Keratinocyte (primary cell): ENCODE measurements at regions not wholly inside any gene's neighbourhood (a gene's known extent, or its start where the extent isn't known, plus 50 kb on each side); places are given as distances from the start of the nearest gene placed in this dataset.
"Not testable (repeated sequence)": the region's sequence is repeated elsewhere in the genome, so short reads cannot be mapped to it uniquely, and the experiment has no call there.

Experiments
- DNase-seq: peaks from one replicate; pipeline ENCODE4 v3.0.0-alpha.2; 2011; ENCODE audit warnings: low read depth, missing footprints, low spot score
- FAIRE-seq: peaks from 2 replicates; lab custom pipeline; 2011; peaks lifted over from hg19 to GRCh38; lab: Jason Lieb, UNC
- H2AFZ ChIP-seq: 2 replicates; pipeline ENCODE4 v1.6.0; 2012; ENCODE audit warnings: low read length, control low read depth, inconsistent platforms; ENCODE audit not compliant: control insufficient read depth
- H3K27ac ChIP-seq: 2 replicates; pipeline ENCODE4 v1.5.1; 2011; ENCODE audit warnings: low read length; ENCODE audit not compliant: control insufficient read depth, insufficient read depth
- H3K27me3 ChIP-seq: 3 replicates; pipeline ENCODE4 v1.6.0; 2011; ENCODE audit warnings: low read length; ENCODE audit not compliant: control insufficient read depth, insufficient read depth; ENCODE audit errors: extremely low read depth
- H3K36me3 ChIP-seq, 2 experiments: 2 replicates in 1 of 2; 3 replicates in 1 of 2; pipeline ENCODE4 v1.5.1; 2011; ENCODE audit warnings: low read length in 2 of 2, mild to moderate bottlenecking in 1 of 2; ENCODE audit not compliant: control insufficient read depth in 2 of 2, insufficient read depth in 2 of 2; ENCODE audit errors: extremely low read depth in 1 of 2
- H3K4me1 ChIP-seq: 3 replicates; pipeline ENCODE4 v1.5.1; 2011; ENCODE audit warnings: low read length; ENCODE audit not compliant: control insufficient read depth, insufficient read depth; ENCODE audit errors: extremely low read depth
- H3K4me2 ChIP-seq: 3 replicates; pipeline ENCODE4 v1.6.0; 2011; ENCODE audit warnings: low read depth, low read length; ENCODE audit not compliant: control insufficient read depth, insufficient read depth; ENCODE audit errors: extremely low read depth
- H3K4me3 ChIP-seq, 3 experiments: fragments of 200-600 bp in 1 of 3; sonication (generic) in 1 of 3; 2 replicates in 2 of 3; 3 replicates in 1 of 3; pipeline ENCODE4 v1.5.1; 2011 to 2016; ENCODE audit warnings: low read length in 3 of 3, mild to moderate bottlenecking in 3 of 3, control low read depth in 2 of 3, inconsistent platforms in 1 of 3, low read depth in 1 of 3, mixed read lengths in 1 of 3, mixed run types in 1 of 3, moderate library complexity in 1 of 3; ENCODE audit not compliant: control insufficient read depth in 2 of 3, insufficient read depth in 2 of 3; ENCODE audit errors: extremely low read depth in 1 of 3
- H3K79me2 ChIP-seq: 2 replicates; pipeline ENCODE4 v1.6.0; 2012; ENCODE audit warnings: low read length; ENCODE audit not compliant: control insufficient read depth, insufficient read depth
- H3K9ac ChIP-seq: 3 replicates; pipeline ENCODE4 v1.6.0; 2011; ENCODE audit warnings: low read length; ENCODE audit not compliant: control insufficient read depth, insufficient read depth; ENCODE audit errors: extremely low read depth
- H3K9me1 ChIP-seq: 3 replicates; pipeline ENCODE4 v1.6.0; 2011; ENCODE audit warnings: low read length; ENCODE audit not compliant: control insufficient read depth, insufficient read depth; ENCODE audit errors: extremely low read depth
- H3K9me3 ChIP-seq: 2 replicates; pipeline ENCODE4 v1.5.1; 2012; ENCODE audit warnings: low read depth, low read length; ENCODE audit not compliant: control insufficient read depth
- H4K20me1 ChIP-seq: 3 replicates; pipeline ENCODE4 v1.6.0; 2011; ENCODE audit warnings: low read length; ENCODE audit not compliant: control insufficient read depth, insufficient read depth; ENCODE audit errors: extremely low read depth
- CTCF ChIP-seq, 3 experiments: IDR thresholded peaks in 1 of 3; conservative IDR thresholded peaks in 1 of 3; optimal IDR thresholded peaks in 1 of 3; 2 replicates in 2 of 3; 3 replicates in 1 of 3; pipeline versions ENCODE3 to v1.5.1; 2011; ENCODE audit warnings: low read length in 3 of 3, mild to moderate bottlenecking in 3 of 3, moderate library complexity in 2 of 3, control low read depth in 1 of 3, inconsistent platforms in 1 of 3; ENCODE audit not compliant: insufficient read depth in 2 of 3; ENCODE audit errors: extremely low read depth in 1 of 3
- EZH2 ChIP-seq: IDR thresholded peaks from one replicate; pipeline ENCODE4 v1.6.1; 2012; ENCODE audit warnings: inconsistent platforms, mild to moderate bottlenecking, low read length, moderate library complexity
- dilution Hi-C: fragments of 300-500 bp; cut with MboI; formaldehyde crosslinking; loops from one replicate; pipeline ENCODE4 v1.7.0; 2020; ENCODE audit warnings: low sequenced_read_pairs; ENCODE audit not compliant: extremely low pct_ligation_motif_present

- H3K4me1 ChIP-seq, result no peaks in the 10 kb centered on the region
- no peak overlapping the region for H2AFZ ChIP-seq
- no peak for DNase-seq
- TF ChIP-seq CTCF (optimal IDR thresholded peaks at IDR 0.05 in 1 of 3, IDR thresholded peaks at IDR 0.05 in 1 of 3, conservative IDR thresholded peaks at IDR 0.05 in 1 of 3; ENCODE audit: extremely low read depth in 1 of 3, insufficient read depth in 2 of 3, low read length in 3 of 3), result no peak
- TF ChIP-seq EZH2, result no peak
- no peak overlapping the region for H3K4me2 ChIP-seq
- H3K27me3 ChIP-seq, result no peaks in the 10 kb centered on the region
- no peak for FAIRE-seq
- no peaks in the 10 kb centered on the region for H3K9me3 ChIP-seq
- no peak overlapping the region for H3K27ac ChIP-seq
- no peaks in the 10 kb centered on the region for H3K36me3 ChIP-seq
- dilution Hi-C loops, result no loop called here
- H3K4me3 ChIP-seq, result no peak overlapping the region
- no peak overlapping the region for H3K9ac ChIP-seq
- no peaks in the 10 kb centered on the region for H3K9me1 ChIP-seq
- H3K79me2 ChIP-seq, result no peaks in the 10 kb centered on the region
- no peaks in the 10 kb centered on the region for H4K20me1 ChIP-seq
These were observed 489.8 kb downstream of the TENT5A start for GRCh38 chr6:81262656-81263055.

GRCh38 chr6:81256223-81256622 lies 496.3 kb downstream of the TENT5A start:
- H3K27ac ChIP-seq, H3K9me3 ChIP-seq, H3K4me3 ChIP-seq, DNase-seq, H3K79me2 ChIP-seq, H3K9ac ChIP-seq, H3K27me3 ChIP-seq, H2AFZ ChIP-seq, H3K4me1 ChIP-seq, FAIRE-seq, H3K36me3 ChIP-seq, dilution Hi-C loops, H3K4me2 ChIP-seq, H3K9me1 ChIP-seq, H4K20me1 ChIP-seq: not testable (repeated sequence)

GRCh38 chr6:81253821-81254220 lies 498.7 kb downstream of the TENT5A start:
- FAIRE-seq (no peak), DNase-seq (no peak)
- TF ChIP-seq CTCF (optimal IDR thresholded peaks at IDR 0.05 in 1 of 3, IDR thresholded peaks at IDR 0.05 in 1 of 3, conservative IDR thresholded peaks at IDR 0.05 in 1 of 3; ENCODE audit: extremely low read depth in 1 of 3, insufficient read depth in 2 of 3, low read length in 3 of 3), result no peak
- TF ChIP-seq EZH2, result no peak
- Histone ChIP-seq H3K36me3 (no peaks in the 10 kb centered on the region), H3K4me2 (no peak overlapping the region), H2AFZ (no peak overlapping the region), H3K9me1 (no peaks in the 10 kb centered on the region), H3K9me3 (no peaks in the 10 kb centered on the region), H3K79me2 (no peaks in the 10 kb centered on the region), H3K4me3 (no peak overlapping the region), H3K9ac (no peak overlapping the region), H3K27ac (no peak overlapping the region), H3K27me3 (no peaks in the 10 kb centered on the region), H3K4me1 (no peaks in the 10 kb centered on the region), H4K20me1 (no peaks in the 10 kb centered on the region)
- dilution Hi-C loops, result no loop called here
